ENCODE measurements at regions not wholly inside any gene's neighbourhood (a gene's known extent, or its start where the extent isn't known, plus 50 kb on each side); places are given as distances from the start of the nearest gene placed in this dataset.

DNA sequence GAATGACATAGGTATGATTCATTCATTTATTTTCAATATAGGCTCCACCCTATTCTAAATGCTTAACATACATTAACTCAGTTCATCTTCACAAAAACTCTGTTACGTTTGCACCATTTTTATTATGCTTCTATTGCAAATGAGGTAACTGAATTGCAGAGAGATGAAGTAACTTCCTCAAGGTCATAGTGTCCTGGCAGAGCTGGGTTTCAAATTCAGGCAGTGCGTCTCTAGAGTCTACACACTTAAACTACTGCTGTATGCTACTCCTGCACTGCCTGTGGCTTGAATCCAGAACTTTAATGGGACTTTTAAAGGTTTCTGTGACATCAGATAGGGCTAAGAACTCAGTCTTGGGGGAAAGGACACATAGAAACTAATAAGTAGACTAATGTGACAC, 413.4 kb downstream of the UBE2NL start:
- Histone ChIP-seq H3K4me3 (no peak overlapping the region), H3K4me1 (no peaks in the 10 kb centered on the region), H3K27ac (no peak overlapping the region), H3K36me3 (no peaks in the 10 kb centered on the region), H3K27me3 (no peaks in the 10 kb centered on the region), H3K9me3 (no peaks in the 10 kb centered on the region)
- TF ChIP-seq POLR2AphosphoS5 (IDR thresholded peaks at IDR 0.05) = no peak
- TF ChIP-seq POLR2A (IDR thresholded peaks at IDR 0.05) = no peak
- TF ChIP-seq EP300 (IDR thresholded peaks at IDR 0.05) = no peak
- TF ChIP-seq, protein P1, sequence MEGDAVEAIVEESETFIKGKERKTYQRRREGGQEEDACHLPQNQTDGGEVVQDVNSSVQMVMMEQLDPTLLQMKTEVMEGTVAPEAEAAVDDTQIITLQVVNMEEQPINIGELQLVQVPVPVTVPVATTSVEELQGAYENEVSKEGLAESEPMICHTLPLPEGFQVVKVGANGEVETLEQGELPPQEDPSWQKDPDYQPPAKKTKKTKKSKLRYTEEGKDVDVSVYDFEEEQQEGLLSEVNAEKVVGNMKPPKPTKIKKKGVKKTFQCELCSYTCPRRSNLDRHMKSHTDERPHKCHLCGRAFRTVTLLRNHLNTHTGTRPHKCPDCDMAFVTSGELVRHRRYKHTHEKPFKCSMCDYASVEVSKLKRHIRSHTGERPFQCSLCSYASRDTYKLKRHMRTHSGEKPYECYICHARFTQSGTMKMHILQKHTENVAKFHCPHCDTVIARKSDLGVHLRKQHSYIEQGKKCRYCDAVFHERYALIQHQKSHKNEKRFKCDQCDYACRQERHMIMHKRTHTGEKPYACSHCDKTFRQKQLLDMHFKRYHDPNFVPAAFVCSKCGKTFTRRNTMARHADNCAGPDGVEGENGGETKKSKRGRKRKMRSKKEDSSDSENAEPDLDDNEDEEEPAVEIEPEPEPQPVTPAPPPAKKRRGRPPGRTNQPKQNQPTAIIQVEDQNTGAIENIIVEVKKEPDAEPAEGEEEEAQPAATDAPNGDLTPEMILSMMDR (IDR thresholded peaks at IDR 0.05) = no peak
- intact Hi-C loops (cut with DNase I) = no loop called here
- no peak for DNase-seq
- 50 to 70% methylated on average over 2 of the region's 2 CpGs for WGBS, 2 donors

DNA sequence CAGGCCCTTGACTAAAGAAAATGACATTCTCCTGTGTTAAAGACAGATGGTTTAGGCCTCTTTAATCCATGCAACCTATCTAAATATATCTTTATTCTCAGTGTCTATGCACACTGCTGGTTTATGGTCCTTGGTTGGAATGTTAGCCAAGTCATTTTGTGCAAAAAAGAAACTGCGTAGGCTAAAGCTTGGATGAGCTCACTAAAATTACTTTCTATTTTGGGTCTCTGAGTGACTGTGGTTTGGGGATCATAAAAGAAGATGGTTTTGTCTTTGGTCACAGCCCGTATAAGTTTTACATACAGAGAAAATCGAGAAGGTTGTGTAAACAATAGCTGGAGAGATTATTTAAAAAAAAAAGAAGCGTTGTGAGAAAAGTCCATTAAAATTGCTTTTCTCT, 443.6 kb downstream of the UBE2NL start:
- H3K27ac ChIP-seq = peak overlapping the region in 1 of 4 donors; percentile 15
- intact Hi-C loops (cut with DNase I) = no loop called here
- no peaks in the 10 kb centered on the region for H3K36me3 ChIP-seq
- H3K4me1 ChIP-seq = no peaks in the 10 kb centered on the region
- TF ChIP-seq, protein P1 (IDR thresholded peaks at IDR 0.05) = no peak
- TF ChIP-seq POLR2AphosphoS5 (IDR thresholded peaks at IDR 0.05) (no peak), EP300 (IDR thresholded peaks at IDR 0.05) (no peak), POLR2A (IDR thresholded peaks at IDR 0.05) (no peak)
- H3K27me3 ChIP-seq = no peaks in the 10 kb centered on the region
- no peaks in the 10 kb centered on the region for H3K9me3 ChIP-seq
- 34 to 65% methylated on average over 4 of the region's 4 CpGs for WGBS, 2 donors
- no peak for DNase-seq
- no peak overlapping the region for H3K4me3 ChIP-seq

DNA sequence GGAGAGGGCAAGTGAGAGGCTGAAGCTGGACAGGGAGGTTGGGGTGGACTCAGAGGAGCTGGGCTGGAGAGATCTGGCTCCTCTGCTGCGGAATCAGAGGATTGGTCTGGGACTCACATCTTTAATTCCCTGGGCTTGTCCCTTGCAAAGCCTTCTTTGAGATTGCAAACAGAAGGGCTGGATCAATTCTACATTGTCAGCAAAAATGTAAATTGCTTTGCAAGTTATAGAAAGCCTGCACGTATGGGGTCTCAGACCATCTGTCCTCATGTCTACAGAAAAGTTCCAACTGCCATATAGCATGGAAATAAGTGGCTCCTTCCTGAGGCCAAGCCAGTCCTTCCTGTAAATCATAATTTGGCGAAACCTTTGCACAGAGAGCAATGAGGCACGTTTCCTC, 449.6 kb downstream of the UBE2NL start:
- WGBS, 2 donors = 79 to 83% methylated on average over 4 of the region's 4 CpGs

DNA sequence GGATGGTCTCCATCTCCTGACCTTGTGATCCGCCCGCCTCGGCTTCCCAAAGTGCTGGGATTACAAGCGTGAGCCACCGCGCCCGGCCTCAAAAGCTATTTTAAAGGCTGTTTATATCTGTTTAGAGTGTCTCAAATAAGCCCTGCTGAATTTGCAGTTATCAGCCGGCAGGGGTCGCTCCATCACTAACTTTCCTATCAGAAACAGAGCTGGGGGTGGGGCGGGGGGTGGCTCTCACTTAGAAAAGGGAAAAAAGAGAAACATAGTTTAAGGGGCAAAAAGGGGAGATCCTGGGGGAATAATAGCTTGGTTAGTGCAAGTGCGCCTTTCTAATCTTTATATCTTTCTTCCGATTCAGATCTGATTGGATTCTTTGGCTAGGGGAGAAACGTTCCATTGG, 450.7 kb downstream of the UBE2NL start:
- Histone ChIP-seq H3K36me3 (no peaks in the 10 kb centered on the region), H3K27ac (no peak overlapping the region), H3K9me3 (no peaks in the 10 kb centered on the region), H3K4me1 (no peaks in the 10 kb centered on the region), H3K4me3 (no peak overlapping the region), H3K27me3 (no peaks in the 10 kb centered on the region)
- DNase-seq = no peak
- TF ChIP-seq POLR2AphosphoS5 (IDR thresholded peaks at IDR 0.05) (no peak), EP300 (IDR thresholded peaks at IDR 0.05) (no peak), POLR2A (IDR thresholded peaks at IDR 0.05) (no peak)
- TF ChIP-seq, protein P1 (IDR thresholded peaks at IDR 0.05) = no peak
- WGBS, 2 donors = 80 to 84% methylated on average over 13 of the region's 13 CpGs
- intact Hi-C loops (cut with DNase I) = no loop called here

More for the DNA sequence above, 449.6 kb downstream of the UBE2NL start:
- no peaks in the 10 kb centered on the region for H3K9me3 ChIP-seq
- no peak for DNase-seq
- no peak overlapping the region for H3K27ac ChIP-seq
- H3K36me3 ChIP-seq = no peaks in the 10 kb centered on the region
- H3K27me3 ChIP-seq = no peaks in the 10 kb centered on the region
- intact Hi-C loops (cut with DNase I) = no loop called here
- no peaks in the 10 kb centered on the region for H3K4me1 ChIP-seq
- TF ChIP-seq EP300 (IDR thresholded peaks at IDR 0.05) (no peak), POLR2A (IDR thresholded peaks at IDR 0.05) (no peak), POLR2AphosphoS5 (IDR thresholded peaks at IDR 0.05) (no peak)
- TF ChIP-seq, protein P1 (IDR thresholded peaks at IDR 0.05) = no peak
- H3K4me3 ChIP-seq = no peak overlapping the region

GRCh38 chrX:144335402-144335801, 451.5 kb downstream of the UBE2NL start:
- no peak for TF ChIP-seq POLR2A (IDR thresholded peaks at IDR 0.05)
- no peak for TF ChIP-seq EP300 (IDR thresholded peaks at IDR 0.05)
- TF ChIP-seq POLR2AphosphoS5 (IDR thresholded peaks at IDR 0.05) = no peak
- TF ChIP-seq, protein P1 (IDR thresholded peaks at IDR 0.05) = no peak
- Histone ChIP-seq H3K4me3 (no peak overlapping the region), H3K36me3 (no peaks in the 10 kb centered on the region), H3K4me1 (no peaks in the 10 kb centered on the region), H3K27me3 (no peaks in the 10 kb centered on the region), H3K9me3 (no peaks in the 10 kb centered on the region), H3K27ac (no peak overlapping the region)
- intact Hi-C loops (cut with DNase I) = no loop called here
- DNase-seq = no peak
- 83 to 87% methylated on average over 6 of the region's 6 CpGs for WGBS, 2 donors
